Endothelial cell of umbilical vein (primary cell): ENCODE measurements at regions not wholly inside any gene's neighbourhood (a gene's known extent, or its start where the extent isn't known, plus 50 kb on each side); places are given as distances from the start of the nearest gene placed in this dataset.

Experiments used
- BruUV-seq: library from RNA; stranded (reverse); fragments of 400-500 nt; replicated peaks from 2 replicates; lab custom pipeline; 2021; lab: Mats Ljungman, UMichigan
- CTCF ChIA-PET: fragments of 300-600, 350-600 bp; sonication (Branson Sonifier 250); formaldehyde crosslinking; loops from one replicate; lab custom pipeline; 2021; ENCODE audit warnings: antibody characterized with exemption, inconsistent platforms; lab: Charles Lee
- POLR2A ChIA-PET: fragments of 300-600, 350-600 bp; sonication (Branson Sonifier 250); formaldehyde crosslinking; loops from one replicate; lab custom pipeline; 2021; ENCODE audit warnings: antibody characterized with exemption, inconsistent platforms; lab: Charles Lee
- DNase-seq: peaks from one replicate; pipeline ENCODE4 v3.0.0-alpha.2; 2011; ENCODE audit warnings: low read depth, low spot score
- FAIRE-seq: peaks from 2 replicates; lab custom pipeline; 2011; peaks lifted over from hg19 to GRCh38; lab: Jason Lieb, UNC
- H2AFZ ChIP-seq: 2 replicates; pipeline ENCODE4 v1.6.0; 2012; ENCODE audit warnings: low read depth, low read length, control low read depth, inconsistent platforms
- H3K27ac ChIP-seq: 2 replicates; pipeline ENCODE4 v1.5.1; 2011; ENCODE audit warnings: low read depth, mild to moderate bottlenecking, control low read depth, low read length, moderate library complexity; ENCODE audit not compliant: insufficient read depth
- H3K27me3 ChIP-seq, 2 experiments: 2 replicates each; pipeline versions ENCODE4 v1.6.0 to v1.6.1; 2011; ENCODE audit warnings: low read length in 2 of 2, mixed read lengths in 1 of 2; ENCODE audit not compliant: control insufficient read depth in 2 of 2, insufficient read depth in 2 of 2
- H3K36me3 ChIP-seq, 2 experiments: 2 replicates in 1 of 2; 3 replicates in 1 of 2; pipeline ENCODE4 v1.5.1; 2011; ENCODE audit warnings: low read length in 2 of 2, mild to moderate bottlenecking in 1 of 2, moderate library complexity in 1 of 2; ENCODE audit not compliant: control insufficient read depth in 2 of 2, insufficient read depth in 2 of 2; ENCODE audit errors: extremely low read depth in 1 of 2
- H3K4me1 ChIP-seq: 3 replicates; pipeline ENCODE4 v1.5.1; 2011; ENCODE audit warnings: mild to moderate bottlenecking, low read length; ENCODE audit not compliant: control insufficient read depth, insufficient read depth; ENCODE audit errors: extremely low read depth
- H3K4me2 ChIP-seq: 2 replicates; pipeline ENCODE4 v1.6.1; 2011; ENCODE audit warnings: low read length, control low read depth, mixed read lengths; ENCODE audit not compliant: insufficient read depth
- H3K4me3 ChIP-seq, 3 experiments: fragments of 200-600 bp in 1 of 3; sonication (generic), shearing (Covaris generic) in 1 of 3; replicated peaks in 1 of 3; 2 replicates each; pipeline ENCODE4 v1.5.1; 2011 to 2016; ENCODE audit warnings: control low read depth in 3 of 3, low read length in 3 of 3, mild to moderate bottlenecking in 2 of 3, inconsistent platforms in 1 of 3, low read depth in 1 of 3, moderate library complexity in 1 of 3; ENCODE audit not compliant: insufficient read depth in 1 of 3
- H3K79me2 ChIP-seq: 2 replicates; pipeline ENCODE4 v1.6.0; 2012; ENCODE audit warnings: low read length, inconsistent platforms; ENCODE audit not compliant: control insufficient read depth, insufficient read depth
- H3K9ac ChIP-seq: replicated peaks from 2 replicates; pipeline ENCODE3; 2011; ENCODE audit warnings: low read length, control low read depth; ENCODE audit not compliant: insufficient read depth; ENCODE audit errors: extremely low read depth
- H3K9me1 ChIP-seq: replicated peaks from 3 replicates; pipeline ENCODE4 v1.6.0; 2011; ENCODE audit warnings: mild to moderate bottlenecking, low read length; ENCODE audit not compliant: control insufficient read depth, insufficient read depth; ENCODE audit errors: extremely low read depth
- H3K9me3 ChIP-seq: replicated peaks from 2 replicates; pipeline ENCODE4 v1.5.1; 2012; ENCODE audit warnings: low read length, inconsistent platforms; ENCODE audit not compliant: control insufficient read depth, insufficient read depth
- H4K20me1 ChIP-seq: replicated peaks from 2 replicates; pipeline ENCODE3; 2011; ENCODE audit warnings: mild to moderate bottlenecking, low read length; ENCODE audit not compliant: control insufficient read depth, insufficient read depth; ENCODE audit errors: extremely low read depth
- EZH2 ChIP-seq: IDR thresholded peaks from 2 replicates; pipeline ENCODE4 v1.6.1; 2012; ENCODE audit warnings: borderline replicate concordance, low read depth, mild to moderate bottlenecking, moderate library complexity, low read length, inconsistent platforms; ENCODE audit not compliant: severe bottlenecking
- FOS ChIP-seq: IDR thresholded peaks from 2 replicates; pipeline ENCODE4 v1.6.1; 2011; ENCODE audit warnings: mild to moderate bottlenecking, low read length, moderate library complexity, borderline replicate concordance; ENCODE audit not compliant: insufficient read depth
- GATA2 ChIP-seq: IDR thresholded peaks from 2 replicates; pipeline ENCODE4 v1.7.0; 2011; ENCODE audit warnings: low read depth, mild to moderate bottlenecking, moderate library complexity, mixed read lengths, low read length; ENCODE audit not compliant: insufficient read length, insufficient read depth
- JUN ChIP-seq: IDR thresholded peaks from 2 replicates; pipeline ENCODE4 v1.6.1; 2011; ENCODE audit warnings: borderline replicate concordance, low read depth; ENCODE audit not compliant: insufficient read length, insufficient read depth
- MAX ChIP-seq: IDR thresholded peaks from 2 replicates; pipeline ENCODE4 v1.6.1; 2011; ENCODE audit not compliant: insufficient read depth, insufficient read length
- MYC ChIP-seq: IDR thresholded peaks from one replicate; pipeline ENCODE4 v1.6.1; 2011; ENCODE audit warnings: mild to moderate bottlenecking, low read depth, low read length
- POLR2A ChIP-seq: IDR thresholded peaks from 2 replicates; pipeline ENCODE4 v1.6.1; 2012; ENCODE audit warnings: low read depth, mild to moderate bottlenecking, control low read depth, low read length
- POLR2AphosphoS5 ChIP-seq: IDR thresholded peaks from 2 replicates; pipeline ENCODE4 v1.6.1; 2012; ENCODE audit warnings: low read depth, mild to moderate bottlenecking, control low read depth, low read length, moderate library complexity; ENCODE audit not compliant: insufficient read depth
- dilution Hi-C: fragments of 300-500 bp; cut with MboI; formaldehyde crosslinking; loops from one replicate; pipeline ENCODE4 v1.15.0; 2019; ENCODE audit warnings: low sequenced_read_pairs; ENCODE audit not compliant: extremely low pct_ligation_motif_present
- intact Hi-C: fragments of 100-400 bp; cut with micrococcal nuclease; formaldehyde crosslinking; loops from one replicate; pipeline ENCODE4 v1.10.0; 2022
- TF ChIP-seq, protein P1 (sequence below), 2 donors: IDR thresholded peaks; 1 replicate in 1 of 2; 2 replicates in 1 of 2; pipeline ENCODE4 v1.5.1; 2011; ENCODE audit warnings: low read length in 2 of 2, mild to moderate bottlenecking in 2 of 2, moderate library complexity in 2 of 2, control low read depth in 1 of 2, inconsistent platforms in 1 of 2, low read depth in 1 of 2; ENCODE audit not compliant: insufficient read depth in 1 of 2; ENCODE audit errors: extremely low read depth in 1 of 2

DNA sequence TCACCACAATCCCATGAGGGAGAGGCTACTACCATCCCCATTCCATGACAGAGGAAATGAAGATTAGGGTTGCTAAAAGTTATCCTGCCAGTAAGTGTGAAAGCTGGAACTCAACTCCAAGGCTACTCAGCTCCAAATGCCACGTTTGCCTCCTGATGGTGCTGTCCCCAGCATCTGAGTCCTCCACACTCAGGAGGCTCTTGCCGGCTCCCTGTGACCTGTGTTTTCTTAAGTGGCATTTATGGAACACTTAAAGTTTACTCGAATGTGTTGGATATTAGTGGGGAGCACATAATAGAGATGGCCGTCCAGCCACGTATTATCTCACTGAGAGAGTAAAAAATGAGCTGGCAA is 267.9 kb downstream of the CBLN1 start:
- H2AFZ ChIP-seq: no peak overlapping the region
- no TSS peak for BruUV-seq
- no peaks in the 10 kb centered on the region for H3K36me3 ChIP-seq
- no peak overlapping the region for H3K27ac ChIP-seq
- H3K9me1 ChIP-seq: no peaks in the 10 kb centered on the region
- intact Hi-C loops (no loop called here), dilution Hi-C loops (no loop called here)
- no peak for DNase-seq
- no peak overlapping the region for H3K4me2 ChIP-seq
- H3K4me3 ChIP-seq: no peak overlapping the region
- no peaks in the 10 kb centered on the region for H3K27me3 ChIP-seq
- no peaks in the 10 kb centered on the region for H4K20me1 ChIP-seq
- no peaks in the 10 kb centered on the region for H3K4me1 ChIP-seq
- no peaks in the 10 kb centered on the region for H3K9me3 ChIP-seq
- ChIA-PET CTCF (no interaction called here), POLR2A (no interaction called here)
- no peak overlapping the region for H3K9ac ChIP-seq
- no peak for FAIRE-seq
- no peak for TF ChIP-seq JUN
- no peaks in the 10 kb centered on the region for H3K79me2 ChIP-seq

DNA sequence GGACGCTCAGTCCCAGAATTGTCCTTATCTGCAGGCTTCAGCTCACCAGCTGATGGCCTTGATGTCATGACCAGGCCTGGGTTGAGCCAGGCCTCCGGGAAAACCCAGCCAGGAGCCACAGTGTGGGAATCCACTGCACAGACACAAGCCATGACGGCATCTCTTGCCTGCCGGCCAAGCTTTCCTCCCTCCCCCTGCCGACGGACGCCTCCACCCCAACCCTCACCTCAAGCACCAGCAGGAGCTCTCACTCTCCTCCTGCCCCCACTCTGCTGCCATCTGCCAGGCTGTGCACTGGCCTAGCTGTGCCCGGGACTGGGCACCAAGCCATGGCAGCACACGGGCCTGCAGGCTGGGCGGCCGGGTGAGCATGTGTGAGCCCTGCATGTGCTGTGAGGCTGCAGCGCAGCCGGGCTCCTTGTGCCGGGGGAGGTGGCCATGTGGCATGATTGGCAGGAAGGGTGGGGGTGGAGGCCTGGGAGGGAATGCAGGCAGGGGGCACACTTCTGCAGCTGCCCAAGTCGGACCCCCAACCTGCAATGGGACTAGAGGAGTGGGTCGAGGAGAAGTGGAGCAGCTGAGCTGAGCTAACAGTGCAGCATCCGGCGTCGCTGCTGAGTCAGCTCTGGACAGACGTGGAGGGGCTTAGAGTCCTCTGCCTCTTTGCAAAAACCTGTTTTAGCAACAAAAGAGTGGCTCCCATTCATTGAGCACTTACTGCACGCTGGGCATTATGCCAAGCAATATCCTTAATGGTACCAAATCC is 268.5 kb downstream of the CBLN1 start:
- no peaks in the 10 kb centered on the region for H3K27me3 ChIP-seq
- TF ChIP-seq JUN (no peak), EZH2 (no peak), MAX (no peak), MYC (no peak), POLR2AphosphoS5 (no peak), GATA2 (no peak), FOS (no peak), POLR2A (no peak)
- TF ChIP-seq, protein P1, sequence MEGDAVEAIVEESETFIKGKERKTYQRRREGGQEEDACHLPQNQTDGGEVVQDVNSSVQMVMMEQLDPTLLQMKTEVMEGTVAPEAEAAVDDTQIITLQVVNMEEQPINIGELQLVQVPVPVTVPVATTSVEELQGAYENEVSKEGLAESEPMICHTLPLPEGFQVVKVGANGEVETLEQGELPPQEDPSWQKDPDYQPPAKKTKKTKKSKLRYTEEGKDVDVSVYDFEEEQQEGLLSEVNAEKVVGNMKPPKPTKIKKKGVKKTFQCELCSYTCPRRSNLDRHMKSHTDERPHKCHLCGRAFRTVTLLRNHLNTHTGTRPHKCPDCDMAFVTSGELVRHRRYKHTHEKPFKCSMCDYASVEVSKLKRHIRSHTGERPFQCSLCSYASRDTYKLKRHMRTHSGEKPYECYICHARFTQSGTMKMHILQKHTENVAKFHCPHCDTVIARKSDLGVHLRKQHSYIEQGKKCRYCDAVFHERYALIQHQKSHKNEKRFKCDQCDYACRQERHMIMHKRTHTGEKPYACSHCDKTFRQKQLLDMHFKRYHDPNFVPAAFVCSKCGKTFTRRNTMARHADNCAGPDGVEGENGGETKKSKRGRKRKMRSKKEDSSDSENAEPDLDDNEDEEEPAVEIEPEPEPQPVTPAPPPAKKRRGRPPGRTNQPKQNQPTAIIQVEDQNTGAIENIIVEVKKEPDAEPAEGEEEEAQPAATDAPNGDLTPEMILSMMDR (IDR thresholded peaks at IDR 0.05; ENCODE audit: extremely low read depth in 1 of 2, insufficient read depth in 1 of 2, low read depth in 1 of 2, low read length in 2 of 2): no peak
- no peak overlapping the region for H3K4me2 ChIP-seq
- no peak overlapping the region for H3K4me3 ChIP-seq
- intact Hi-C loops (no loop called here), dilution Hi-C loops (no loop called here)
- H3K9me1 ChIP-seq: no peaks in the 10 kb centered on the region
- H3K9ac ChIP-seq: no peak overlapping the region
- no peak overlapping the region for H3K27ac ChIP-seq
- no peaks in the 10 kb centered on the region for H4K20me1 ChIP-seq
- H2AFZ ChIP-seq: no peak overlapping the region
- ChIA-PET CTCF (interaction anchor here (0.8 kb wide), 1 partner anchor 15 kb away, joined by 3 read pairs; no protein-coding TSS in a partner anchor), POLR2A (no interaction called here)
- BruUV-seq: no TSS peak
- no peaks in the 10 kb centered on the region for H3K9me3 ChIP-seq
- H3K4me1 ChIP-seq: no peaks in the 10 kb centered on the region
- no peak for DNase-seq
- H3K36me3 ChIP-seq: no peaks in the 10 kb centered on the region
- no peaks in the 10 kb centered on the region for H3K79me2 ChIP-seq
- FAIRE-seq: no peak
